ENCODE measurements at regions not wholly inside any gene's neighbourhood (a gene's known extent, or its start where the extent isn't known, plus 50 kb on each side); places are given as distances from the start of the nearest gene placed in this dataset.

GRCh38 chr20:8935878-8936277 lies 133.0 kb upstream of the PLCB4 start:
- no peak overlapping the region for H3K4ac ChIP-seq (ENCODE audit: low read depth, low read length)
- no peak overlapping the region for H3K18ac ChIP-seq (ENCODE audit: low read length)
- H3K79me2 ChIP-seq (ENCODE audit: control insufficient read depth, insufficient read depth, low read length) = no peaks in the 10 kb centered on the region
- DNase-seq = no peak
- no peak overlapping the region for H4K8ac ChIP-seq (ENCODE audit: low read depth, low read length)
- H4K5ac ChIP-seq (ENCODE audit: low read length) = no peak overlapping the region
- no peaks in the 10 kb centered on the region for H3K36me3 ChIP-seq (ENCODE audit: control insufficient read depth, insufficient read depth, low read length)
- H3K79me1 ChIP-seq (ENCODE audit: low read length) = no peaks in the 10 kb centered on the region
- H3K27ac ChIP-seq (ENCODE audit: low read depth, low read length) = no peak overlapping the region
- no CpG with 5 or more reads among the region's 5 CpGs for WGBS (ENCODE audit: extremely low coverage, insufficient coverage, low lambda C conversion rate)
- no peaks in the 10 kb centered on the region for H3K27me3 ChIP-seq (ENCODE audit: insufficient read depth, low read length, poor library complexity)
- H3K4me2 ChIP-seq (ENCODE audit: low read length) = no peak overlapping the region
- H3K56ac ChIP-seq (ENCODE audit: low read length) = no peak overlapping the region
- H2BK5ac ChIP-seq (ENCODE audit: low read length) = no peak overlapping the region
- no peak overlapping the region for H3K23ac ChIP-seq (ENCODE audit: low read length)
- H2AK5ac ChIP-seq (ENCODE audit: low read length) = no peak overlapping the region
- H3K4me1 ChIP-seq (ENCODE audit: control insufficient read depth, low read depth, low read length) = no peaks in the 10 kb centered on the region
- H3K4me3 ChIP-seq (ENCODE audit: low read length) = no peak overlapping the region
- H2BK15ac ChIP-seq (replicated peaks; ENCODE audit: low read depth) = no peak overlapping the region
- H3K9ac ChIP-seq (ENCODE audit: low read length) = no peak overlapping the region
- no peak overlapping the region for H2BK120ac ChIP-seq (ENCODE audit: low read depth, low read length)

DNA sequence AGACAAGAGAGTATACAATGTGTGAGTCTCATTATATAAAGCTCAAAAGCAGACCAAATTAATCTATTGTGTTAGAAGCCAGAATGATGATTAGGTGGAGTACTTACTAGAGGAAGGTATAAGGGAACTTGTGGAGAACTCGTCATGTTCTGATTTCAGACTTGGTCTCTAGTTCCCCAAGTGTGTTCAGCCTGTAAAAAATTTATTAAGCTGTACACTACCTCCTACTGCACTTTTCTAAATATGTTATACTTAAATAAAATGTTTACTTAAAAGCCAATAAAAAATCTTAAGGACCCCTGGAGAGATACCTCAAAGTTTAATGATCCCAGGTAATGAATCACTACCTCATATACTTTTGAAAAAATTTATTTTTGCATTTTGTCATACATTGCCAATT lies 130.4 kb upstream of the PLCB4 start:
- Histone ChIP-seq H2AK5ac (ENCODE audit: low read length) (no peak overlapping the region), H2BK120ac (ENCODE audit: low read depth, low read length) (no peak overlapping the region), H3K4ac (ENCODE audit: low read depth, low read length) (no peak overlapping the region), H4K5ac (ENCODE audit: low read length) (no peak overlapping the region), H3K79me2 (ENCODE audit: control insufficient read depth, insufficient read depth, low read length) (no peaks in the 10 kb centered on the region), H2BK15ac (replicated peaks; ENCODE audit: low read depth) (no peak overlapping the region), H3K56ac (ENCODE audit: low read length) (no peak overlapping the region), H4K8ac (ENCODE audit: low read depth, low read length) (no peak overlapping the region), H3K18ac (ENCODE audit: low read length) (no peak overlapping the region), H3K79me1 (ENCODE audit: low read length) (no peaks in the 10 kb centered on the region), H3K9ac (ENCODE audit: low read length) (no peak overlapping the region), H3K36me3 (ENCODE audit: control insufficient read depth, insufficient read depth, low read length) (no peaks in the 10 kb centered on the region), H3K4me2 (ENCODE audit: low read length) (no peak overlapping the region), H3K4me1 (ENCODE audit: control insufficient read depth, low read depth, low read length) (no peaks in the 10 kb centered on the region), H3K27me3 (ENCODE audit: insufficient read depth, low read length, poor library complexity) (no peaks in the 10 kb centered on the region), H3K27ac (ENCODE audit: low read depth, low read length) (no peak overlapping the region), H2BK5ac (ENCODE audit: low read length) (no peak overlapping the region), H3K23ac (ENCODE audit: low read length) (no peak overlapping the region), H3K4me3 (ENCODE audit: low read length) (no peak overlapping the region)
- no CpG with 5 or more reads among the region's 1 CpG for WGBS (ENCODE audit: extremely low coverage, insufficient coverage, low lambda C conversion rate)
- DNase-seq = no peak

DNA sequence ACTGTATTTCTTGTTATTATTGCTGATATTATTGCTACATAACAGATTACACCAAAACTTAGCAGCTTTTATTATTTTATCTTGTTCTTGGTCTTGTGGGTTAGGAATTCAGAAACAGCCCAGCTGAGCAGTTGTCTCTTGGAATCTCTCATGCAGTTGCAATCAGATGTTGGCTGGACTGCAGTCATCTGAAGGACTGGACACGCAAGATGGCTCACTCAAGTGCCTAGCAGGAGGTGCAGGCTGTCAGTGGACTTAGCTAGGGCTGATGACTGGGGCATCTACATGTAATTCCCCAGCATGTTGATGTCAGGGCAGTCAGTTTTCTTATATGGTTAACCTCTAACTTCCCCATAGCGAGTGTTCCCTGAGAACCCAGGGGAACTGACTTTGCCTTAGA lies 128.6 kb upstream of the PLCB4 start:
- H3K4me2 ChIP-seq (ENCODE audit: low read length) = no peak overlapping the region
- no peak overlapping the region for H3K9ac ChIP-seq (ENCODE audit: low read length)
- no peak overlapping the region for H2BK120ac ChIP-seq (ENCODE audit: low read depth, low read length)
- H2AK5ac ChIP-seq (ENCODE audit: low read length) = no peak overlapping the region
- H3K23ac ChIP-seq (ENCODE audit: low read length) = no peak overlapping the region
- no peaks in the 10 kb centered on the region for H3K79me2 ChIP-seq (ENCODE audit: control insufficient read depth, insufficient read depth, low read length)
- H3K56ac ChIP-seq (ENCODE audit: low read length) = no peak overlapping the region
- no peak overlapping the region for H3K4ac ChIP-seq (ENCODE audit: low read depth, low read length)
- no peaks in the 10 kb centered on the region for H3K36me3 ChIP-seq (ENCODE audit: control insufficient read depth, insufficient read depth, low read length)
- WGBS (ENCODE audit: extremely low coverage, insufficient coverage, low lambda C conversion rate) = no CpG with 5 or more reads among the region's 2 CpGs
- H3K27me3 ChIP-seq (ENCODE audit: insufficient read depth, low read length, poor library complexity) = no peaks in the 10 kb centered on the region
- H3K27ac ChIP-seq (ENCODE audit: low read depth, low read length) = no peak overlapping the region
- no peak overlapping the region for H2BK15ac ChIP-seq (replicated peaks; ENCODE audit: low read depth)
- H3K4me1 ChIP-seq (ENCODE audit: control insufficient read depth, low read depth, low read length) = no peaks in the 10 kb centered on the region
- H4K5ac ChIP-seq (ENCODE audit: low read length) = no peak overlapping the region
- H2BK5ac ChIP-seq (ENCODE audit: low read length) = no peak overlapping the region
- H3K79me1 ChIP-seq (ENCODE audit: low read length) = no peaks in the 10 kb centered on the region
- no peak overlapping the region for H3K4me3 ChIP-seq (ENCODE audit: low read length)
- no peak overlapping the region for H3K18ac ChIP-seq (ENCODE audit: low read length)
- H4K8ac ChIP-seq (ENCODE audit: low read depth, low read length) = no peak overlapping the region
- no peak for DNase-seq

- Histone ChIP-seq H3K4me3 (ENCODE audit: low read length) (no peak overlapping the region), H2BK15ac (replicated peaks; ENCODE audit: low read depth) (no peak overlapping the region), H3K36me3 (ENCODE audit: control insufficient read depth, insufficient read depth, low read length) (no peaks in the 10 kb centered on the region), H2AK5ac (ENCODE audit: low read length) (no peak overlapping the region), H3K4me2 (ENCODE audit: low read length) (no peak overlapping the region), H3K9ac (ENCODE audit: low read length) (no peak overlapping the region), H3K27ac (ENCODE audit: low read depth, low read length) (no peak overlapping the region), H3K79me2 (ENCODE audit: control insufficient read depth, insufficient read depth, low read length) (no peaks in the 10 kb centered on the region), H3K79me1 (ENCODE audit: low read length) (no peaks in the 10 kb centered on the region), H3K4me1 (ENCODE audit: control insufficient read depth, low read depth, low read length) (no peaks in the 10 kb centered on the region), H2BK5ac (ENCODE audit: low read length) (no peak overlapping the region), H3K4ac (ENCODE audit: low read depth, low read length) (no peak overlapping the region), H3K23ac (ENCODE audit: low read length) (no peak overlapping the region), H3K56ac (ENCODE audit: low read length) (no peak overlapping the region), H3K27me3 (ENCODE audit: insufficient read depth, low read length, poor library complexity) (no peaks in the 10 kb centered on the region), H4K8ac (ENCODE audit: low read depth, low read length) (no peak overlapping the region), H4K5ac (ENCODE audit: low read length) (no peak overlapping the region), H3K18ac (ENCODE audit: low read length) (no peak overlapping the region), H2BK120ac (ENCODE audit: low read depth, low read length) (no peak overlapping the region)
- no peak for DNase-seq
These were observed 125.3 kb upstream of the PLCB4 start for GRCh38 chr20:8943631-8944030.

- no peak overlapping the region for H4K5ac ChIP-seq (ENCODE audit: low read length)
- no peak overlapping the region for H2AK5ac ChIP-seq (ENCODE audit: low read length)
- H3K4me2 ChIP-seq (ENCODE audit: low read length) = no peak overlapping the region
- H3K36me3 ChIP-seq (ENCODE audit: control insufficient read depth, insufficient read depth, low read length) = no peaks in the 10 kb centered on the region
- no peak overlapping the region for H2BK120ac ChIP-seq (ENCODE audit: low read depth, low read length)
- H3K79me1 ChIP-seq (ENCODE audit: low read length) = no peaks in the 10 kb centered on the region
- no peak overlapping the region for H3K4ac ChIP-seq (ENCODE audit: low read depth, low read length)
- H3K9ac ChIP-seq (ENCODE audit: low read length) = no peak overlapping the region
- no peaks in the 10 kb centered on the region for H3K79me2 ChIP-seq (ENCODE audit: control insufficient read depth, insufficient read depth, low read length)
- H3K27ac ChIP-seq (ENCODE audit: low read depth, low read length) = no peak overlapping the region
- no peaks in the 10 kb centered on the region for H3K27me3 ChIP-seq (ENCODE audit: insufficient read depth, low read length, poor library complexity)
- no peak overlapping the region for H2BK5ac ChIP-seq (ENCODE audit: low read length)
- H3K23ac ChIP-seq (ENCODE audit: low read length) = no peak overlapping the region
- no peak for DNase-seq
- no peak overlapping the region for H3K18ac ChIP-seq (ENCODE audit: low read length)
- H4K8ac ChIP-seq (ENCODE audit: low read depth, low read length) = peak overlapping the region; percentile 5
- no peak overlapping the region for H2BK15ac ChIP-seq (replicated peaks; ENCODE audit: low read depth)
- no peaks in the 10 kb centered on the region for H3K4me1 ChIP-seq (ENCODE audit: control insufficient read depth, low read depth, low read length)
- no CpG with 5 or more reads among the region's 6 CpGs for WGBS (ENCODE audit: extremely low coverage, insufficient coverage, low lambda C conversion rate)
- no peak overlapping the region for H3K56ac ChIP-seq (ENCODE audit: low read length)
- no peak overlapping the region for H3K4me3 ChIP-seq (ENCODE audit: low read length)
These were observed 122.6 kb upstream of the PLCB4 start for GRCh38 chr20:8946036-8946940.

Measured in mesendoderm (in vitro differentiated cells).